ENCODE measurements at regions not wholly inside any gene's neighbourhood (a gene's known extent, or its start where the extent isn't known, plus 50 kb on each side); places are given as distances from the start of the nearest gene placed in this dataset.

GRCh38 chr2:120684289-120685065 is 51.2 kb upstream of the GLI2 start:
- TF ChIP-seq KLF17 (tag by site-specific recombination; IDR thresholded peaks at IDR 0.05) (no peak), CTCF (tag by site-specific recombination; IDR thresholded peaks at IDR 0.05) (no peak), ZBTB6 (tag by site-specific recombination; IDR thresholded peaks at IDR 0.05) (no peak)
